OCI-M1 (cell line): ENCODE measurements at regions not wholly inside any gene's neighbourhood (a gene's known extent, or its start where the extent isn't known, plus 50 kb on each side); places are given as distances from the start of the nearest gene placed in this dataset.

Experiments used
- DNase-seq: peaks from one replicate; lab custom pipeline; 2025; lab: John Stamatoyannopoulos, UW

GRCh38 chr9:90308691-90309090 is 333.9 kb downstream of the DIRAS2 start:
- DNase-seq: no peak

DNA sequence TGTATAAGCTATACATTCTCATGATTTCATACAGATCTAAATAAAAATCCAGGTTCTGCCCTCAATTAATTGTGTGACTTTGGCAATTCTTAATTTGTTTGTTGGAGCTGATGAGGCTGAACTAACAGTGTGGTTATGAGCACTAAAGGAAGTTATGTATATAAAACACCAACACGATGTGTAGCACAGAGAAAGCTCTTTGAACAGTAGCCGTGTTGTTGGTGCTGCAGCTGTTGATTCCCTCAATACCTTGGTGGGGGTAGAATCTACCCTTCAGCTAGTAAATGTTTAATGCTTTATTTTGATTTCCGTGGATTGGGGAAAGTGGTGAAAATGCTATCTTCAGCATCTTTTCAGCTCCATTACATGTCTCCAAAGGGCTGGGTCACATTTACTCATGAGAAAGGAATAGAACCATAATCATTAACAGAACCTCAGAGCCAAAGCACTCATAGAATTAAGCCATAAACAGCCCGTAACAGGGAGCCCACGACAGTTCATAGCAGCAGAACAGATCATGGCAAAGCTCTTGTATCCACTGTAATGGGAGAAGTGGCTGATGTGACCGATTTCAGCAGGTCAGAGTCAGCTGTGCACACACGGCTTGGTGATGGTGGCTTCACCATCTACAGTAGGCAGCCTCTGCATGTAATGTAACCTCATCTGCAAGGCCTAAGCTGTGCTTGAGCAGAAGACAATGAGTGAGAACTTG is 332.7 kb downstream of the DIRAS2 start:
- no peak for DNase-seq

- no peak for DNase-seq
Observed at GRCh38 chr9:90310521-90310876, 332.1 kb downstream of the DIRAS2 start.

- no peak for DNase-seq
Observed at GRCh38 chr9:90311811-90312210, 330.8 kb downstream of the DIRAS2 start.

- no peak for DNase-seq
Observed at GRCh38 chr9:90322296-90322695, 320.3 kb downstream of the DIRAS2 start.

DNA sequence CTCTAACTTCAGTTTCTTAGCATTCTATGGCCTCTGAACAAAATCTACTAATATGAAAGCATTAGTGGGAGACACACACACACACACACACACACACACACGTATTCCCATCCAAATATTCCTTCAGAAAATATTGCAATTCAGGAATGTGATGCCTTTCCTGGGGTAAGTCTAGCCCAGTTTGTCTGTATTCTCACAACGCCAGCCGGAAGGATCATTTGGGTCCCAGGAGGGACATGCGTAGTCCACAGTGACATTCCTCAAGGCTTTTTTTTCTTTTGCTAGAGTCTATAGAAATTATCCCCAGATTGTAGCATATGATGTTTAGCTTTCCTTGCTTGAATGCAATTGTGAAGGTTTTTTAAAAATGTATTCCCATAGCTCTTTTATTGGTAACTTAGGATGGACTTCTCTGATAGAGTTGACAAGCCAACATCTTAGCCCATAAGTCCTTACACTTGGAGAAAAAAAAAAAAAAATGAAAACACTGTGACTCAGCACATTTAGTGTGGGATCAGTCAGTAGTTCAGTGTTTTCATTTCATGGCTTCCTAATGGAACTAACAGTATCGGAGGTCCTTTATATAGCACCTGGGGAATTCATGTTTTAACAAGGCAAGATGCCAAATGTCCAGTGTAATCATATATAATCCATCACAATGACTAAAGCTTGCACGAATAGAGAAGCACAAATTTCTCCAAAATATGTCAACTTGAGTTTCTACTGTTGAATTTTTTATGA is 316.5 kb downstream of the DIRAS2 start:
- no peak for DNase-seq

- no peak for DNase-seq
Observed at GRCh38 chr9:90330231-90330630, 312.4 kb downstream of the DIRAS2 start.

DNA sequence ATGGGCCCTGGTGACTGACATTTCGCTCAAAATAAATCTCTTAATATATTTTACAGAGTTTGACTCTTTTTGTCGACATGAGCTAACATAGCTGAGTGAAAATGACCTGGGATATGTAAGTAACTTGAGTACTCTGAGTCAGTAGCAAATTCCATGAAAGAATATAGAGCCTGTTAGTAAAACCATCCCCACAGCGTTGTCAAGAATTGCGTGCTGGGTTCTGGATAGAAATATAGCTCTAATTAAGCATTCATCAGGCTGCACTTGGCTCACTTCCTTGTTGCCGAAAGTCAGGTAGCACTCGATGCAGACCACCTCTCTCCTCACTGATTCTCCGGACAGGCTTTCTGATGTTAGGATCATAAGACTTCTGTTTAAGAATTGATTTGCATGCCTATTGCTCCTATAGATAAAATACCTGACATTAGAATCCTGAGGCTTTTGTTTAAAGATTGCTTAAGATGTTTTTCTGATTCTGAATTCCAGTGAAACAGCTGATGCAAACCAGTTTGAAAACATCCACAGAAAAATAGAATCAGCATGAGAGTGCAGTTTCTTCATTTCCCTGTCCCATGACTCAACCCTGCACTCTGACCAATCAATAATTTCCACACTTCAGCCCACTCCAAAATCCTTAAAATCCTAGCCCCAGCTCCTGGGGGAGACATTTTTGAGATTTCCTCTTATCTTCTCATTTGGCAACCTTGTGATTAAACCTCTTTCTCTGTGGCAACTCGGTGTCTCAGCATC is 310.6 kb downstream of the DIRAS2 start:
- no peak for DNase-seq

GRCh38 chr9:90333226-90333625 is 309.4 kb downstream of the DIRAS2 start:
- DNase-seq: no peak

DNA sequence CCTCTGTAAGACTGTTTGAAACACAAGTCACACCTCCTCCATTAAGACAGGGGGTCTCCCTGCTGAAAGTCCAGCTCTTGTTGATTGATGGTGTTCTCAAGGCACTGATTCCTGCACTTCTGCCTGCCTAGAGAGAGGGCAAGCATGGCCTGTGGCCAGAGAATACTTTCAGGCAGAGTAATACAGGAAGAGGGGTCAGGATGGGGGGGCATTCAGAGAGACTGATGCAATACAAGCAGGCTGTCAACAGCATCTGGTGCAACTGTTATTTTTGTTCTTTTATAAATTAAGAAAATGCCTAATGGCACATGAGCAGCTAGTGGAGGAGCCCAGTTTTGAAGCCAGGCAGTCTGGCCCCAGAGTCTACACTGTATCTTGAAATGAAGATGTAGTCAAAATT is 302.2 kb downstream of the DIRAS2 start:
- DNase-seq: no peak

- DNase-seq: no peak
Observed at GRCh38 chr9:90342607-90343006, 300.0 kb downstream of the DIRAS2 start.

GRCh38 chr9:90343366-90343765 is 299.3 kb downstream of the DIRAS2 start:
- DNase-seq: no peak

- no peak for DNase-seq
Observed at GRCh38 chr9:90343991-90344390, 298.6 kb downstream of the DIRAS2 start.

GRCh38 chr9:90365666-90366065 is 277.0 kb downstream of the DIRAS2 start:
- no peak for DNase-seq

DNA sequence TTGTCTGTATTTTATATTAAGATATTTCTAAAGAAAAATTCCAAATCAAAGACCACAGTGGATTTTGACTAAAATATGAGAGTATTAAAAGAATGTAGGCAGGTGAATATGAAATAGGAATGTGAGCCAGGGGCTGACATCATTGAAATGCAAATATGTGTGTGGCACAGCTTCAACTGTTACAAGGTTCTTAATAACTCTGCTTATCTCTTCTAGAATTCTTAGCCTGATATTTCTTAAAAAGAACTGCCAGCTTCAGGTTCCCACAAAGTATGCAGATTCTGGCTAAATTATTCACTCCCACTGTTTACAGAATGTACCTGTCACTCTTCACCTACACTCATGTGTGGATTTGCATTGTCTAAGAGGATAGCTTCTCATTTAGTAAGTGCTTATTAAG is 274.4 kb downstream of the DIRAS2 start:
- no peak for DNase-seq

GRCh38 chr9:90368928-90369327 is 273.7 kb downstream of the DIRAS2 start:
- no peak for DNase-seq

DNA sequence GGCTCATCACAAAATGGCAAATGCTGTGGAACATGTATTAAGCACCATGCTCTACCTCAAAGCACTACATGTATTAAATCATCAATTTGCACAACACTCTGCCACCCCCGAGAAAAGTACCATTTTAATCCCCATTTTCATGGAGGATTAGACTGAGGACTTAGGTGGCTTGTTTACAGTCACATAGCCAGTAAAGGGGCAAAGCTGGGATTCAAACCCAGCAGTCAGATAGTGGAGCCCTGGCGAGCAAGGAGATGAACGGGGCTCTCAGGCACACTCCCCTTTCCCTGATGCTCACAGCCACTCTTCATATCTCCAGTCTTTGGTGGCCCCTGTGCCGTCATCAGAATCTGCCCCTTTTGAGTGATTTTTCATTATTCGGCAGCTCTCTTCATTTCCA is 262.9 kb downstream of the DIRAS2 start:
- no peak for DNase-seq

DNA sequence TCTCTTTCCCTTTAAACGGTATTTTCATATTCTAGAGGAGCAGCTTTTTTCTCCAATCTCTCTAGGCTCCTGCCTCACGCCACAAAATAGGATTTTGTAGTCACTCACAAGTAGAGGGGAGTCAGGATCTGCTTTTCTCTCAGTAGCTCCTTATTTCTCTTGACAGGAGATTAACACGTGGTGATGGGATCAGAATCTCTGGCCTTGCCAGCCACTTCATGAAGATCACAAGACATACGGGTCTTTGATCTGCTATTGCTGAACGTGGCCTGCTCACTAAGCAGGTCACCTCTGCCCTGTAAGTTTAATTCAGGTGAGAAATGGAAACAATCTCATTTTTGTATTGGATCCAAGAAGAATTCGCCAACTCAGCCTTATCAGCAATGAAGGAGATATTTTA is 257.5 kb downstream of the DIRAS2 start:
- DNase-seq: no peak

DNA sequence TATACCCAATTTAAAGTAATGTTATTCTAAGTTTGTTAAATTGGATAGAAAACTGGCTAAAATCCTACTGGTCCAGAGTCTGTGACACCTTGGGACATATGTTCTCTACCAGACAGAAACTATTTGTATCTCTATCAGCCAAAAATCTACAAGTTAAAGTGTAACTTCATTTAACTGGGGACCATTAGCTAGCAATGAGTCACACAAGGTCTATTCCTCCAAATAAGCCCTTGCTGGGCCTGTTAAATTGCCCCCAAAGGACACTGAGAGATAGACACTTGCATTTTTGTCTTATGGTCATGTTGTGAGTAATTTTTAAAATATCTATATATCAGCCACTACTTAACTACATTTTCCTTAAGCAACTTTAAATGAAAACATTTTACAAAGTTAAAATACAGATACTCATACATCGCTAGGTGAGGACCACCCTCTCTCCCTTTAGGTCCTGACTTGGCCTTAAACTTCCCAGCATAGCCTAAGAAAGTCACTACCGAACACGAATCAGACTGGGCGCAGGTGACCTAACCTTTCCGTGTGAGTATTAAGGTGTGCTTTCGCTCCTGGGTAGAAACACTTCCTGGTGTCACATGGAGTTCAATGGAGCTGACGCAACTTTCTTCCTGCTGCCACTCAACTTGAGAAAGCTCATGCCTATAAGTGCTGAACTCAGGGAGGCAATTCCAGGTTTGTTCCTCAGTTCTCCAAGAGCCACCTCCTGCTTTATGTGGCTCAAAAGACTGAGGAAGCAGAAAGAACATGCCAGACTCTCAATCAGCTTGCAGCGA is 249.1 kb downstream of the DIRAS2 start:
- no peak for DNase-seq

DNA sequence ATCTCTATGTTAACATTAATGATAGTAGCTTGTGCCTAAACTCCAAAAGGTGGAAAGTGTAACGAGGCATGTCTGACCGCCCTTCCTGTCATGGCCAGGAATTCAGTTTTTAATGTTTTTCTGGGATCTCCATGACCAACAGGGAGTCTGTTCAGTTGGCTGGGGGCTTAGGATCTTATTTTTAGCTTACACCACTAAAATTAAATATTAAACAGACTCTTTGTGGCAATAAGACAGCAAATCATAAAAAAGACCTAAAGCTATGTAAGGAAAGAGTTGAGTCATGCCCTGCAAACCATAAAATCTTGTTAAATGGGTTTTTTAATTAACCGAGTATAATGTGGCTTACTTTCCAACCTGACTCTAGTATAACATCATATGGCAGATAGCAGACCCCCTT is 247.8 kb downstream of the DIRAS2 start:
- DNase-seq: no peak

DNA sequence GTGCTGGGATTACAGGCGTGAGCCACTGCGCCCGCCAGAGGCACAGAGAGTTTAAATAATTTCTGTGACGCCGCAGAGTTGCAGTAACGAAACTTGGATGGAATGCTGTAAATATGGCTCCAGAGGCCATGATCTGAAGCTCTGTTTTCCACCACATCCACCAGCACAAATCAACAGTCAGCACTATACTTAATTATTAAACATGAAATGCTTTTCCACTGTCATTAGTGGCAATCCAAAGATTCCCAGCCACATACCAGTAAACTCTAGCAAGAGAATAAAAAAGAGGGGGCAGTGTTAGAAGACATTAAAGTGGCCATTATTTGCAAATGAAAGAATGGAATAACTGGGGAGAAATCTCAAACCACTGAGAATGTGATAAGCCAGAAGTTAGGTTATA is 242.5 kb downstream of the DIRAS2 start:
- no peak for DNase-seq

DNA sequence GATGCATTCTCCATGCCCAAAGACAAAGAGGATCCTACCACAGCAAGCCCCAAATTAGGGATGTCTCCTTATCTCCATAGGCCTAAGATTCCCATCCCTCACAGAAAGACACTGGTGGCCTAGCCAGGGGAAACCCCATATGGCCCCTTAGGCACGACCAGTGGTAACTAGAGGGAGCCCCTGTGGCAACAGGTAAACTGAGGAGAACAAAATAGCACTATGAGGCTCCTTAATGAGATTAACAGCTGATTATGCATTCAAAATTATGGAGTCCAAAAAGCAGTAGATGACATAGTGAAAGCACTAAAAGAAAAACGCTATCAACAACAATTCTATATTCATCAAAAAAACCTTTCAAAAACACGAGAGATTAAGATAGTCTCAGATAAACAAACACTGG is 234.0 kb downstream of the DIRAS2 start:
- no peak for DNase-seq
